ENCODE measurements at regions not wholly inside any gene's neighbourhood (a gene's known extent, or its start where the extent isn't known, plus 50 kb on each side); places are given as distances from the start of the nearest gene placed in this dataset.

- Histone ChIP-seq H3K27me3 (ENCODE audit: control insufficient read depth in 2 of 2, insufficient read depth in 2 of 2, low read length in 2 of 2) (no peaks in the 10 kb centered on the region), H3K9me1 (replicated peaks; ENCODE audit: control insufficient read depth, extremely low read depth, insufficient read depth, low read length) (no peaks in the 10 kb centered on the region), H3K4me3 (replicated peaks in 1 of 3; ENCODE audit: insufficient read depth in 1 of 3, low read depth in 1 of 3, low read length in 3 of 3) (no peak overlapping the region), H3K27ac (ENCODE audit: insufficient read depth, low read depth, low read length) (no peak overlapping the region), H3K9me3 (replicated peaks; ENCODE audit: control insufficient read depth, insufficient read depth, low read length) (peaks cover 3% of the 10 kb centered on the region), H3K36me3 (ENCODE audit: control insufficient read depth in 2 of 2, extremely low read depth in 1 of 2, insufficient read depth in 2 of 2, low read length in 2 of 2) (no peaks in the 10 kb centered on the region), H3K79me2 (ENCODE audit: control insufficient read depth, insufficient read depth, low read length) (no peaks in the 10 kb centered on the region), H2AFZ (ENCODE audit: low read depth, low read length) (no peak overlapping the region), H3K4me2 (ENCODE audit: insufficient read depth, low read length) (no peak overlapping the region), H4K20me1 (replicated peaks; ENCODE audit: control insufficient read depth, extremely low read depth, insufficient read depth, low read length) (no peaks in the 10 kb centered on the region), H3K9ac (replicated peaks; ENCODE audit: extremely low read depth, insufficient read depth, low read length) (no peak overlapping the region), H3K4me1 (ENCODE audit: control insufficient read depth, extremely low read depth, insufficient read depth, low read length) (no peaks in the 10 kb centered on the region)
- intact Hi-C loops (cut with micrococcal nuclease) (no loop called here), dilution Hi-C loops (cut with MboI; ENCODE audit: extremely low pct_ligation_motif_present, low sequenced_read_pairs) (no loop called here)
- CTCF ChIA-PET: no interaction called here
- FAIRE-seq (no peak), DNase-seq (ENCODE audit: low read depth, low spot score) (no peak)
- BruUV-seq (replicated peaks): no TSS peak
- POLR2A ChIA-PET: no interaction called here
- no peak for TF ChIP-seq FOS (IDR thresholded peaks at IDR 0.05; ENCODE audit: borderline replicate concordance, insufficient read depth, low read length)
- no peak for TF ChIP-seq MYC (IDR thresholded peaks at IDR 0.05; ENCODE audit: low read depth, low read length)
- TF ChIP-seq CTCF (IDR thresholded peaks at IDR 0.05; ENCODE audit: extremely low read depth in 1 of 2, insufficient read depth in 1 of 2, low read depth in 1 of 2, low read length in 2 of 2): no peak
- no peak for TF ChIP-seq POLR2AphosphoS5 (IDR thresholded peaks at IDR 0.05; ENCODE audit: insufficient read depth, low read depth, low read length)
- no peak for TF ChIP-seq GATA2 (IDR thresholded peaks at IDR 0.05; ENCODE audit: insufficient read depth, insufficient read length, low read depth, low read length)
- no peak for TF ChIP-seq EZH2 (IDR thresholded peaks at IDR 0.05; ENCODE audit: borderline replicate concordance, low read depth, low read length, severe bottlenecking)
Observed at GRCh38 chr13:22483276-22483675, 697.5 kb upstream of the SGCG start.

GRCh38 chr13:22486490-22486889, 694.3 kb upstream of the SGCG start:
- Histone ChIP-seq H3K27ac (ENCODE audit: insufficient read depth, low read depth, low read length) (no peak overlapping the region), H3K4me3 (replicated peaks in 1 of 3; ENCODE audit: insufficient read depth in 1 of 3, low read depth in 1 of 3, low read length in 3 of 3) (no peak overlapping the region), H3K9ac (replicated peaks; ENCODE audit: extremely low read depth, insufficient read depth, low read length) (no peak overlapping the region), H3K4me1 (ENCODE audit: control insufficient read depth, extremely low read depth, insufficient read depth, low read length) (no peaks in the 10 kb centered on the region), H3K79me2 (ENCODE audit: control insufficient read depth, insufficient read depth, low read length) (no peaks in the 10 kb centered on the region), H3K9me3 (replicated peaks; ENCODE audit: control insufficient read depth, insufficient read depth, low read length) (peaks cover 6% of the 10 kb centered on the region), H4K20me1 (replicated peaks; ENCODE audit: control insufficient read depth, extremely low read depth, insufficient read depth, low read length) (no peaks in the 10 kb centered on the region), H3K4me2 (ENCODE audit: insufficient read depth, low read length) (no peak overlapping the region), H3K27me3 (ENCODE audit: control insufficient read depth in 2 of 2, insufficient read depth in 2 of 2, low read length in 2 of 2) (no peaks in the 10 kb centered on the region), H3K9me1 (replicated peaks; ENCODE audit: control insufficient read depth, extremely low read depth, insufficient read depth, low read length) (no peaks in the 10 kb centered on the region), H2AFZ (ENCODE audit: low read depth, low read length) (no peak overlapping the region), H3K36me3 (ENCODE audit: control insufficient read depth in 2 of 2, extremely low read depth in 1 of 2, insufficient read depth in 2 of 2, low read length in 2 of 2) (no peaks in the 10 kb centered on the region)
- dilution Hi-C loops (cut with MboI; ENCODE audit: extremely low pct_ligation_motif_present, low sequenced_read_pairs): no loop called here
- FAIRE-seq (no peak), DNase-seq (ENCODE audit: low read depth, low spot score) (no peak)
- POLR2A ChIA-PET: no interaction called here
- intact Hi-C loops (cut with micrococcal nuclease): no loop called here
- TF ChIP-seq POLR2AphosphoS5 (IDR thresholded peaks at IDR 0.05; ENCODE audit: insufficient read depth, low read depth, low read length) (no peak), EZH2 (IDR thresholded peaks at IDR 0.05; ENCODE audit: borderline replicate concordance, low read depth, low read length, severe bottlenecking) (no peak), GATA2 (IDR thresholded peaks at IDR 0.05; ENCODE audit: insufficient read depth, insufficient read length, low read depth, low read length) (no peak), POLR2A (IDR thresholded peaks at IDR 0.05; ENCODE audit: low read depth, low read length) (no peak), CTCF (IDR thresholded peaks at IDR 0.05; ENCODE audit: extremely low read depth in 1 of 2, insufficient read depth in 1 of 2, low read depth in 1 of 2, low read length in 2 of 2) (no peak), FOS (IDR thresholded peaks at IDR 0.05; ENCODE audit: borderline replicate concordance, insufficient read depth, low read length) (no peak), MAX (IDR thresholded peaks at IDR 0.05; ENCODE audit: insufficient read depth, insufficient read length) (no peak)
- no TSS peak for BruUV-seq (replicated peaks)
- CTCF ChIA-PET: no interaction called here

All from endothelial cell of umbilical vein (primary cell).